Stimulated activated CD8-positive, alpha-beta memory T cell treated with anti-CD3 and anti-CD28 coated beads, Interleukin-15, amount 100 ng/mL, for 48 hours (primary cell): ENCODE measurements at regions not wholly inside any gene's neighbourhood (a gene's known extent, or its start where the extent isn't known, plus 50 kb on each side); places are given as distances from the start of the nearest gene placed in this dataset.

Experiments used
- DNase-seq, 2 donors: peaks; one replicate each; pipeline ENCODE4 v3.0.0-alpha.2; 2020; ENCODE audit warnings: low read depth in 2 of 2

DNA sequence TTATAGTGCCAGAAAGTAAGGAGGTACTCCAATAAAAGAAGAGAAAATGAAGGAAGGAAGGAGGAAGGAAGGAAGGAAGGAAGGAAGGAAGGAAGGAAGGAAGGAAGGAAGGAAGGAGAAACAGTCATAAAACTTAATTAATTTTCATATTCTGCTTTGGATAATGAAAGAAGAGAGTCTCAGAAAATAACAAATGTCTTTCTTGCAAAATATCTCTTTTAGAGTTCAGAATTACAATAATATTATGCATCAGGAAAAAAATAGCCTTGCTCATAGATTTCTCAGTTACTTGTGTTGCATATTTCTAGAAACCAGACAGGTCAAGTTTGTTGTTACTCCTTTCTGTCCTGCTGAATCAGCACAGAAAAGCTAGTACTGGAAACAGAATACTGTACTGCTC, 130.1 kb upstream of the DKK2 start:
- no peak for DNase-seq

DNA sequence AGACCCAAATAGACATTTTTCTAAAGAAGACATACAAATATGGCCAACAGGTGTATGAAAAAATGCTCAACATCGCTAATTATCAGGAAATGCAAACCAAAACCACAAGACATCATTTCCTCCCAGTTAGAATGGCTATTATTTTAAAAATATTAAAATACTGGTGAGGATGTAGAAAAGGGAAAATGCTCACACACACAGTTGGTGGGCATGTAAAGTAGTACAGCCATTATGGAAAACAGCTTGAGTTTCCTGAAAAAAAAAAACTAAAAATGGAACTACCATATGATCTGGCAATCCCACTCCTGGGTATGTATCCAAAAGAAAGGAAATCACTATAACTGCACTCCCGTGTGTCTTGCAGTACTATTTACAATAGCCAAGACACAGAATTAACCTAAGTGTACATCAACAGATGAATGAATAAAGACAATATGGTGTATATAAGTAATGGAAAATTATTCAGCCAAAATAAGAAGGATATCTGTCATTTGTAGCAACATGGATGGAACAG, 128.9 kb upstream of the DKK2 start:
- no peak for DNase-seq

DNA sequence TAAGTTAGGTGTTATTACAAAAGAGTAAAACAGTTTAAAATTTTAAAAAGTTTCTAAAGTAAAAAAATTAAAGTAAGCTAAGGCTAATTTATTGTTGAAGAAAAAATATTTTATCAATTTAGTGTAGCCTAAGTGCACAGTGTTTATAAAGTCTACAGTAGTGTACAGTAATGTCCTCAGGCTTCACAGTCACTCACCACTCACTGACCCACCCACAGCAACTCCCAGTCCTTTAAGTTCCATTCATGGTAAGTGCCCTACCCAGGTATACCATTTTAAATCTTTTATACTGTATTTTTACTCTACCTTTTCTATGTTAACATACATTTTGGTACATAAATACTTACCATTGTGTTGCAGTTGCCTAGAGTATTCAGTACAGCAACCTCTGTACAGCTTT, 120.3 kb upstream of the DKK2 start:
- DNase-seq, result no peak

DNA sequence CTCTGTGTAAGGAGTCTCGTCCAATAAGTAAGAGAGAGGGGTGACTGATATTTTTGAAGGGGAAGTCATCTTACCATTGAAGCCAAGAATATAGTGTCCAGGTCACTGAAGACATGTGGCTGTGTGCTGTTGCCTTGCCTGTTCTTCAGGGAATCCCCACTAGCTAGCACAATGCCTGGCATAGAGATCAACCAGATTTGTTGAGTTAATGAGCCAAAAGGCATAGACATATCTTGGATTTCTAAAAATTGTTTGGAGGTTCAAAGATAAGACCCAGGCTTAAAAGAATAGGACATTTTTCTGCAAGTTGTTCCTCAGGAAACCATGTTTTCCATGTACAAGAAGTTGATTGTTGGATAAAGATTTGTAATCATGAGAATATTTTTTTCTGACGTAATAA, 119.3 kb upstream of the DKK2 start:
- no peak for DNase-seq

DNA sequence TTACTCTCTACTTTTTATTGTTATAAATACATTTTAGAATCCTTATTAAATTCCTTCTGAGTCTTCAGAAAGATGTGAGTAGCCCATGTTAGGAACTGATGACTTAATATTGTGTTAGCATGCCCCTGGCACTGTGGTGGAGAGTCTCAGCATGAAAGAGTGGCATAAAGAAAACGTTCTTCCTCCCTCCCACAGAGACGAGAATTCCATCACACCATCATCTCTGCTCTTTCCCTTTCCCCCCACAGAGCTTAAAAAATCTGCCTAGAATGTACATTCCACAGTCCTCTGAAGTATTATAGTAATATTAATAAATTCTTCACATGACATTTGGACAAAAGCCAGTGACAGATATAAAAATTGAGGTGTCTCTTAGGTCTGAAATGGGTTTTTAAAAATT, 117.8 kb upstream of the DKK2 start:
- no peak for DNase-seq

DNA sequence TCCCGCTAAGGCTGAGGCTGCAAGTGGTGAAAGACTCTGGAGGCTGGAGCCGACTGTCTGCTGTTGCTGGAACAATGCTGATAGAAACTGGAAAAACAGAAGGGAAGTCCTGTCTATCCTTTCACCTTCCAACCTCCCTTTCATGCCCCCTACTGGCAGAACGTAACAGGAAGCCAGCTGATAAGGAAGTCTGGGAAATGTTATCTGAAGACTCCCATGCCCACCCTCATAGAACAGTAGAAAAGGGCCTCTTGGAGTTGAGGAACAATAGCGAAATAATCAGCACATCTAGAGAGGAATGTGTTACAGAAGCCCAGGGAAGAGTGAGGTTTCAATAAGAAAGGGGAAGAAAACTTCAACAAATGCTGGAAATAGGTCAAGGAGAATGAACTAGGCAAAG, 117.1 kb upstream of the DKK2 start:
- no peak for DNase-seq

DNA sequence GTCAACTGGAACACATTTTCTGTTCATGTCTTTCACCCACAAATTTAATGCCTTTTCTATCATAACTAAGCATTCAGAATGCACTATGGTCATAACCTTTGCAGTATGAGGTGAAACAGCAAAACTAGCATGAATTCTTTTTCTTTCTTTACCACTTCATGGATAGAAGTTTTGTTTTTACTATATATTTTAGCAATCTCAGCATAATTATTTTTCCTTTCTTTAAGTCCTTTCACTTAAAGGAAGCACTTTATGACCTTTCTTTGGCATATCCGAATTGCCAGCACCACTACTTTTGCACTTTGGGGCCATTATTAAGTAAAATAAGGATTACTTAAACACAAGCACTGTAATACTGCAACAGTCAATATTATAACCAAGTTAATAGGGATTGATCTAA, 115.1 kb upstream of the DKK2 start:
- no peak for DNase-seq

DNA sequence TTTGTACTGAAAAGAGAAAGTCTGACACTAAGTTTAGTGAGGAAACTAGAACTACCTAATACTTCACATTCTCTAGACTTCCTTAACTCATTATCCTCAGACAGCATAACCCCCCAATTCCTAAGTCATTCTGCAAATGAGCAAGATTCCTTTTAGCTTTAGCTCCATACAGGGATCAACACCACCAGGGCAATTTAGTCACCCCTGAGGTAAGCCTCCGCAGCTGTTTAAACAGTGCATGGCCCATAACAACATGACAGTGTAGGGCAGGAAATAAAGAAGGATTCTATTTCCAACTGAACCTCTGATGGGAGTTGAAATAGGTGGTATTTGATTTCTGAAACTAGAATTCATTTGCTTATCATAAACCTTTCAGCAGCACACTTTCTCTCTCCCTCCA, 112.8 kb upstream of the DKK2 start:
- no peak for DNase-seq

DNA sequence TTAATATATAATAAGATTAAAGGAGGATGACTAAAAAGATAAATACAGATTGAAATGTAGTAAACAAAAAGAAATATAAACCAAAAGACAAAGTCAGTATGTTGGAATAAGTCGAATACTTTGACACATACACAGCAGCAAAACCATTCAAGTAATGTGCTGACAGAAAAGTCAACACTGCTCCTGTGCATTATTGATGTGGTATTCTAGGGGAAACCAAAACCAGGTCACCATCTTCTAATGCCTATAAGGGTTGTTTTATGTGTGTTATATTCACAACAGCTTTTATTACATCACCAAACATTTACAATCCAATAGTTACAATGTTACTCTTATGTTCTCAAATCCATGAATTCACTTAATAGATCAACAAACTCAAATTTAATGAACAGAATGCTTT, 111.8 kb upstream of the DKK2 start:
- no peak for DNase-seq

DNA sequence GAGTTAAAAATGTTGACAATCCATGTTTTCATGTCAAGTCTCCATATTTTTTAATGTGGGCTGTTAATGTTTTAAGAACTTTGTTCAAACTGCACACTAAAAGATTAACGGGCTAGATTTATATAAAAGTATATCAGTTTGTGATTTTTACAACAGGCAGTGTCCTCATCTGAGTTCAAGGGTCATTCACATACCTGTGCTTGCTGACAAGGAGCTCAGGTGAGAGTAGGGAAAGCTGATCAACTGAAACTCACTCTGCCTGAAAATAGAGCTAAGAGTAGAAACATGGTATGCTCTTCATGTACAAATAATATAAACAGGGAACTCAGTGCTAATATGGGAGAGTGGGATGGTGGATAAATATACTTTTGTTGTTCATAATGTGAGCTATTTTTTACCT, 102.3 kb upstream of the DKK2 start:
- no peak for DNase-seq

DNA sequence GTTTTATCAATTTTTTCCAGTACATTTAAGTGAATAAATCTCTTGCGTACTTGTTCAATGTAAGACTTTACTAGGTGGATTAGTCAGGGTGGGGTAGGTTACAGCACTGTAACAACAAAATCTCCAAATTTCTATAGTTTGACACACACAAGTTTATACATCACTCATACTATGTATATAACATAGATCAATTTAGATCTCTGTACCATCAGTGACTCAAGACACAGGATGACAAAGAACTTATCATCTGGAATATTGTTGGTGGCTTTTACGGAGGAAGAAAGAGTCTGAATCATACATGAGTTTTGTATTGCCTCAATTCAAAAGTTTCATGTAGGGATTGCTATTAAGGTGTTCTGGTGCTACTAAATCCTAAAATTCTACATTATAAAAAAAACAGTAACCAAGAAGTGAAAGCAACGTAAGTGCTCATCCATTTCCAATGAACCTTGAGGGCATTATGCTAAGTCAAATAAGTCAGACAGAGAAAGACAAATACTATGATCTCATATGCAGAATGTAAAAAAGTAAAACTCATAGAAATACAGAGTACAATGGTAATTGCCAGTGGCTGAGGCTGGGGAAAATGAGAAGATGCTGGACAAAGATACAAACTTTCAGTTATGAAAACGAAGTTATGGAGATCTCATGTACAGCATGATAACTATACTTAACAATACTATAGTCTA, 98.0 kb upstream of the DKK2 start:
- no peak for DNase-seq

DNA sequence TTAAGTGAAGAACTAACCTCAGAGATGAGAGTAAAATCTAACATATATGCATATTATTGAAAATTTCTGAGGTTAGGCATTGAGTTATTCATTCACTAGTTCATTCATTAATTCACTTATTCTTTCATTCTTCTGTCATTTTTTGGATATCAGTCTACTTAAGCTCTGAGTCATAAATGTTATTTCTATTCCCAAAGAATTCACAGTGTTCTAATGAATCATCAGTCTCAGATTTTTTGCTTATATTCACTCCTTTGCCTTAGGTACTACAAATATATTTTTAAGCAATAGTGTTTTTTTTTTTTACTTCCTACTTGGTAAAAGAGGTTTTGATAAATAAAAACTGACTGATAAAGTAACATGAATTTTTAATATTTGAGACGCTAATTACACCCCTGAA, 95.2 kb upstream of the DKK2 start:
- DNase-seq, result no peak

DNA sequence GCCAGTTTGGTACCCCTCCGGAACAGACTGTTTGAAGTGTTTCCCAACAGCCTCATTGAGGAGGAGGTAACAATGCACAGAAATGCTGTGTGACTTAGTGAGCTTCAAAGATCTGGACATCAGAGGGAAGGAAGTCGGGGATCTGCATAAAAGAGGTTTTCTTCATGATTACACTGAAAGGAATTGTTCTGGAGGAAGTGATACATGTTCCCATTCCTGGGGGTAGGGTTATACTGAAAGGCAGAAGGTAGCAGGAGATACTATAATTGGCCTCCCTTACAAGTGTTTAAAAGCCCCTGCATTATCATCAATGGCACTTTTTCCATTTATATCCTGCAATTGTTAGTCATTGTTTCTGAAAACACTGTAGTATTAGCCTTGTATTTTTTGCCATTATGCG, 94.0 kb upstream of the DKK2 start:
- no peak for DNase-seq

DNA sequence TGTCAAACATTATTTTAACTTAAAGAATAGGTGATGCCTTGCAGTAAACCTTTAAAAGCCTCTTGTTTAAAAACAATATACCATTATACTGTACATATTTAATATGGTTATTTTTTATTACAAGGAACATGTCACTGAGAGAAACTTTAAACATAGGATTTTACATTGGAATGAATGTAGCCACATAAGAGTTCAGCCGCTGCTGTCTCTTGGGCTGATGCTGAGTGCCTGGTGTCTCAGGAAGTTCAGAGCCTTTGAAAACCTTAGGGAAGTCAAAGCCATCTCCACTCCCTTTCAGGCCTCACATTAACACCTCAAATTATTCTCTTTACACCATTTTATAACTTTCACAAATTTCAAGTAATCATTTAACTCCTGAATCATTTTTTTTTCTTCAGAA, 93.5 kb upstream of the DKK2 start:
- no peak for DNase-seq

DNA sequence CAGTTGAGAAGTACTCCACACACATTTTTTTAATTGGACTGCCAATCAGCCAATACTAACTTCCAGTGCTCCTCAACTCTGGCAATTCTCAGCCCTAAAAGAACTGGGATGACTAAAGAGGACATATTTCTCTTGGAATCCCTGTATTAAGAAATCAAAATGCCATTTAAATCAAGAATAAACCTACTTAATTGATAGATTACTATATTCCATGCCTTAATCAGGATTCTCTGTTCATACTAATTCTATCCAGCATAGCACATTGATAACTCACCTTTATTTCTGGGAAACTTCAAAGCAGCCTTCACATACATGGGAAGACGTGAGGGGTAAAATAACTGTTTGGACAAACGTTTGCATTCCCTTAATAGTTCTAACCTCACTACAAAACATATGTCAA, 93.0 kb upstream of the DKK2 start:
- DNase-seq, result no peak

DNA sequence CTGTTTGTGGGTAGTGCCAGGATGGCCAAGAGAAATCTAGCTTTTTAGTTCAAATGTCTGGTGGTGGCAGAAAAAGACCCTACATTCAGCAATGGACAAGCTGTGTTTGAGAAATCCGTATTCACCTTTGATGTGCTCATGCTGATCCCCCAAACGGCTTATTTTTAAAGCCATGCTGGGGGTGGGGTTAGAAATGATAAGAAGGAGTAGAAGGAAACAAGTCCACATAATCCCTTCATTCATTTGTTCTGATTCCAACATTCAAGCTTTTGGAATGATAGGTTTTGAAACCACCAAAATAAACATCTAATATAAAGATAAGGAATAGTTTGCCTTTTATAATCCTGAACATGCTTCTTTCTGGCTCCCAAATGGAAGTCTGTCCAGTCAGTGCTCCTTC, 92.0 kb upstream of the DKK2 start:
- no peak for DNase-seq

DNA sequence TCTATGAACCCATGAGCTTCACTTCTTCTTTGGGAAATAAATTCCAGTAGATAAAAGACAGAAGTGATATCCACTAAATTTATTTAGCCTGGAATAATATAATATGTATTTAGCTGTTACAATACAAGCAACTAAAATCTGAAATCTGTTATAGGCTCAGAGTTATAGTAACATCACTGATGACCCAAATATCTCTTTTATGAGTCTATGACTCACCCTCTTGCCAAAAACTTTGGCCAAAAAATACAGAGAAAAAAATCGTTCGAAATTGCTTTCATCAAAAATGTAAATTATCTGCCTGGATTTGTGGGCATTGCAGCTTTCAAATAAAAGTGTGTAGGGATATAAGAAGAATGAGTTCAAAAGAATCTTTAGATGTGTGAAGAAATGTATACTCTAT, 89.4 kb upstream of the DKK2 start:
- no peak for DNase-seq

DNA sequence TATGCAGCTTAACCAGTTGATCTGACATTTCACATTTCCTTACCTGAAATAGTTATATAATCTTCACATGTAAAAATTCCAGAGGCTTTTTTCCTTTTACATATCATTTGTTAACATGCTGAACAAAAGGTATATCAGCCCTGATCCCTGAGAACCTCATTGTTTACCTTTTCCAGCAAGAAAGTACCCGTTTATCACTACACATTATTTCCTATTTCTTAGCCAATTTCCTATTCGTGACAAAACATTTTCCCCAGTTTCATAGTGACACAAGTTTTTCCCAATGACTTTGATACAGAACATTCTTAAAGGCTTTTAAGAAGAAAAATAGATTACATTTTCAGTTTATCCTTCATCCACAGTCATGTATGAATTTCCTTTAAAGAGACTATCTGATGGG, 86.6 kb upstream of the DKK2 start:
- DNase-seq, result no peak

DNA sequence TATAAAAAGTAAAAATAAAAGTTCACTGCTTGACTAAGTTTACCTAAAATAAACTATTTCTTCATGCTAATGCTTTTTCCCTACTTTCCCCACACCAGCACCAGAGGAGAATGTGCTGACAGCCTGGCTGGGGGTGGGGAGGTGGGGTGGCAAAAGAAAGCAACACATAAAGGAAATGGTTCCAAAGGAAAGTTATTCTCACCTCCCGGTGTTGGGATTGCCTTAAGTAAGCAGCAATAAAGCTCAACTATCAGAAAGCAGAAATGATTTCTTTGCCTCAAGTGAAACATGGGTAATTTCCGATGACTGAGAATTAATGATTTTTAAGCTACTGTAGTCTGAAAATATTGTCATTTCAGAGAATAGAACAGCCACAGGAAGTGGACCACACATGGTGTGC, 84.5 kb upstream of the DKK2 start:
- DNase-seq, result no peak

DNA sequence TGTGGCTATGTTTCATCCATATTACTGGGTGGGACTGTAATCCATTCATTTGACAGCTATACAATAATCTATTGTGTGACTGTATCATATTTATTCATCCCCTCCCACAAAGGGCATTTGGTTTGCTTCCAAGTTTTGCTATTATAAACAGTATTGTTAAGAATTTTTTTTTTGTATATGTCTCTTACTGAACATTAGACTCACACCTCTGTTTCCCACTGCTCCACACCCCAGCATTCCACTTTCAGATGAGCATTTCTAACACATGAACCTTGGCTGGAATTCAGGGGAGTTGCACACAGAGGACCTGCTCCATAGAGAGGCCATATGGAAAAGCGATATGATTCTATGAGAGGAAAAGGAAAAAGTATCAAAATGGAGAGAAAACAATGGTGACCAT, 81.6 kb upstream of the DKK2 start:
- no peak for DNase-seq

DNA sequence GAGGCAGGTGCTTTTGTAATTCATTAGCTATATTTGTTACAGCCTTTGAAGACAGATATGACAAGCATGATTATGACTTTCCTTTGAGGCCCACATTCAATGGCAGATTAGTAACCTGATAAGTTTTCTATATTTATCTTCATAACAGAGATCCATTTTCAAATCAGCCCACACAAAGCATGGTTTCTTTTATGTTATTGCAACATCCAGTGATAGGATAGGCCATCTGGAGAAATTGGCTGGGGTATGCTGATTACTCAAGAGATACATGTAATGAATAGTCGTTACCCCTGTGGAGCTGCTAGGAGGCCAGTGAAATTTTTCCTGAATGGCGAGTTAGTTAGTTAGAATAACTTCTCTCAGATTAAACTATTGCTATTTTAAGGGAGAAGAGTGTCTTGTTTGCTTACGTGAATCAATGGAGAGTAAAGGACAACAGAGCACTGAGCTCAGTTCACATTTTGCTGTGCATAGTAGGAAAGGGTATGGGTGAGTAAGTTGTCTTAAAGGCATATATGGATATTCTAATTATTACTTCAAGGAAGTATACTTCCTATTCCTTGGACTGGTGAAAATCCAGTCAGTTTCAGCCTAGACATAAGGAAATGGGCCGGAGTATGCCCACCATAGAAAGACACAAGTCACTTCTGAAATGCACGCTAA, 79.2 kb upstream of the DKK2 start:
- DNase-seq, result no peak

DNA sequence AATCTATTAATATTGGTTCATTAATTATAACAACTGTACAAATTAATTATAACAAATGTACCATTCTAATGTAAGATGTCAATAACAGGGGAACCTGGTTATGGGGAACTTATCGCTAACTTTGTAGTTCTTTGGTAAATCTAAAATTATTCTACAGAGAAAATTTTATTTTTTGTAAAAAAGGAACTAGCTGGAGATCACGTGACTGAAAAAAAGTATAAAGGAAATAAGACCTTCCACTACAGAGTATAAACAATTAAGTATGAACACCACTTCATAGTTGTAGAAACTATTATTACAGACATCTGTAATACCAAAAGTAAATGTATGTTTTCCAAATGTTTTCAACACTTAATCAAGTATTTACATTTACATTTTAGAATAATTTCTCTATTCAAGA, 77.9 kb upstream of the DKK2 start:
- DNase-seq, result no peak

DNA sequence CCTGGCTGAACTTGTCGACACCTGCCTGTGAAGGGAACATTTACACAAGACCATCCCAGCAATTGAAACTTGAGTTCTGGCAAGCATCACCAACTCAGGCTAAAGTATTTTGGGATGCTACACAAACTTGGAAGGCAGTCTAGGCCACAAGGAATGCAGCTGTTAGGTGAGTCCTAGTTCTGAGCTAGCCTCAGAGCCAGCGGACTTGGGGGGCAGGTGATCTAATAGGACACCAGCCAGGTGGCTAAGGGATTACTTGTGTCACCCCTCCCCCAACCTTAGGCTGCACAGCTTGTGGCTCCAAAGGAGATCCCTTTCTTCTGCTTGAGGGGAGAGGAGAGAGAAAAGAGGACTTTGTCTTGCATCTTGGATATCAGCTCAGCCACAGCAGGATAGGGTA, 62.3 kb upstream of the DKK2 start:
- DNase-seq, result no peak

DNA sequence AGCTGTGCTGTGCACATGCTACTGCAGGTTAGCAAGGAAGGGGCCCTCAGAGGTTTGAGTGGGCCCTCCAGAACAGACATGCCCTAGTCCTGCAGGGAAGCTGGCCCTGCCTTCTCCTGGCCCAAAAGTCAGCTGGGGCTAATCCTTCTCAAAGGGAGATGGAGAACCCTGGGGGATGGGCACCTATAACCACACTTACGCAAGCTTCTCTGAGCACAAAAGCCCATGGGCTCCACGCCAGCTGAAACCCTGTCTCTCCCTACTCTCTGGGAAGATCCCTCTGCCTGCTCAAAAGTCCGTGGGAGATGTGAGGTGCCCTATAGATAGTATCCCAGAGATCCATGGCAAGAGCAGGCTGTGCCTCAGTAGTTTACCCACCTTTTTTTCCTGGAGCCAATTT, 58.9 kb upstream of the DKK2 start:
- no peak for DNase-seq
